Thymus (tissue), 11 donors: ENCODE measurements at regions not wholly inside any gene's neighbourhood (a gene's known extent, or its start where the extent isn't known, plus 50 kb on each side); places are given as distances from the start of the nearest gene placed in this dataset.

ENCODE experiments used
- DNase-seq, 9 donors: peaks; one replicate each; pipeline ENCODE4 v3.0.0-alpha.2; 2013; ENCODE audit warnings: low spot score in 9 of 9, low read depth in 6 of 9, missing footprints in 1 of 9
- H3K27ac ChIP-seq, 2 donors: one replicate each; pipeline ENCODE4 v1.5.1; 2013; ENCODE audit warnings: control low read depth in 1 of 2, low read depth in 1 of 2, low read length in 1 of 2, mild to moderate bottlenecking in 1 of 2, moderate library complexity in 1 of 2
- H3K27me3 ChIP-seq, 2 donors: one replicate each; pipeline ENCODE4 v1.5.1; 2013; ENCODE audit warnings: low read length in 1 of 2; ENCODE audit not compliant: control insufficient read depth in 2 of 2, insufficient read depth in 1 of 2
- H3K36me3 ChIP-seq, 2 donors: one replicate each; pipeline ENCODE4 v1.5.1; 2013; ENCODE audit warnings: low read length in 1 of 2, mild to moderate bottlenecking in 1 of 2, moderate library complexity in 1 of 2; ENCODE audit not compliant: control insufficient read depth in 2 of 2, insufficient read depth in 2 of 2
- H3K4me1 ChIP-seq, 2 donors: one replicate each; pipeline ENCODE4 v1.5.1; 2013; ENCODE audit warnings: low read length in 2 of 2; ENCODE audit not compliant: control insufficient read depth in 2 of 2, insufficient read depth in 2 of 2
- H3K4me3 ChIP-seq, 2 donors: one replicate each; pipeline ENCODE4 v1.5.1; 2013; ENCODE audit warnings: low read length in 2 of 2, control low read depth in 1 of 2, mild to moderate bottlenecking in 1 of 2
- H3K9me3 ChIP-seq, 2 donors: one replicate each; pipeline ENCODE4 v1.5.1; 2013; ENCODE audit warnings: low read length in 1 of 2, mild to moderate bottlenecking in 1 of 2; ENCODE audit not compliant: control insufficient read depth in 2 of 2, insufficient read depth in 1 of 2
- WGBS: extraction: QIAGEN DNeasy Blood & Tissue Kit; methylation state at CpG from one replicate; pipeline ENCODE4 v1.1.7; 2013; 5-methylcytosine and 5-hydroxymethylcytosine counted together
- donor health status: healthy.

GRCh38 chr14:101069666-101070362 lies 166.3 kb upstream of the RTL1 start:
- H3K9me3 ChIP-seq, result peaks cover 0 to 2% of the 10 kb centered on the region in 2 donors
- H3K36me3 ChIP-seq, result no peaks in the 10 kb centered on the region
- H3K4me1 ChIP-seq, result peaks cover 0 to 22% of the 10 kb centered on the region in 2 donors
- WGBS, result 97% methylated on average over 11 of the region's 11 CpGs
- H3K4me3 ChIP-seq, result no peak overlapping the region
- H3K27ac ChIP-seq, result no peak overlapping the region
- DNase-seq, result no peak
- no peaks in the 10 kb centered on the region for H3K27me3 ChIP-seq

GRCh38 chr14:101070540-101071492 lies 167.3 kb upstream of the RTL1 start:
- Histone ChIP-seq H3K27ac (no peak overlapping the region), H3K9me3 (no peaks in the 10 kb centered on the region), H3K4me3 (no peak overlapping the region), H3K27me3 (peaks cover 0 to under 1% of the 10 kb centered on the region in 2 donors), H3K36me3 (no peaks in the 10 kb centered on the region), H3K4me1 (peaks cover 0 to 32% of the 10 kb centered on the region in 2 donors)
- WGBS, result 97% methylated on average over 16 of the region's 16 CpGs
- DNase-seq, result no peak

GRCh38 chr14:101071493-101071906 lies 168.0 kb upstream of the RTL1 start:
- no peak for DNase-seq
- 92% methylated on average over 12 of the region's 12 CpGs for WGBS
- Histone ChIP-seq H3K4me1 (peaks cover 0 to 38% of the 10 kb centered on the region in 2 donors), H3K27ac (no peak overlapping the region), H3K4me3 (no peak overlapping the region), H3K9me3 (no peaks in the 10 kb centered on the region), H3K36me3 (no peaks in the 10 kb centered on the region), H3K27me3 (peaks cover 4 to 7% of the 10 kb centered on the region in 2 donors)

GRCh38 chr14:101072070-101072469 lies 168.5 kb upstream of the RTL1 start:
- DNase-seq, result no peak
- Histone ChIP-seq H3K27ac (no peak overlapping the region), H3K27me3 (peaks cover 9 to 13% of the 10 kb centered on the region in 2 donors), H3K4me3 (no peak overlapping the region), H3K9me3 (no peaks in the 10 kb centered on the region), H3K36me3 (no peaks in the 10 kb centered on the region), H3K4me1 (peaks cover 0 to 44% of the 10 kb centered on the region in 2 donors)
- WGBS, result 96% methylated on average over 10 of the region's 10 CpGs

- Histone ChIP-seq H3K27me3 (peaks cover 13 to 18% of the 10 kb centered on the region in 2 donors), H3K4me1 (peaks cover 2 to 49% of the 10 kb centered on the region in 2 donors), H3K4me3 (no peak overlapping the region), H3K36me3 (no peaks in the 10 kb centered on the region), H3K9me3 (no peaks in the 10 kb centered on the region), H3K27ac (no peak overlapping the region)
- no peak for DNase-seq
- 96% methylated on average over 16 of the region's 16 CpGs for WGBS
Observed at GRCh38 chr14:101072531-101072930, 169.0 kb upstream of the RTL1 start.

- peaks cover 17 to 23% of the 10 kb centered on the region in 2 donors for H3K27me3 ChIP-seq
Observed at GRCh38 chr14:101072945-101073597, 169.5 kb upstream of the RTL1 start.

GRCh38 chr14:101073598-101073965 lies 170.1 kb upstream of the RTL1 start:
- H3K9me3 ChIP-seq, result no peaks in the 10 kb centered on the region
- peaks cover 17 to 28% of the 10 kb centered on the region in 2 donors for H3K27me3 ChIP-seq
- H3K4me3 ChIP-seq, result no peak overlapping the region
- no peak for DNase-seq
- WGBS, result 97% methylated on average over 7 of the region's 7 CpGs
- H3K36me3 ChIP-seq, result no peaks in the 10 kb centered on the region
- peaks cover 5 to 53% of the 10 kb centered on the region in 2 donors for H3K4me1 ChIP-seq
- H3K27ac ChIP-seq, result no peak overlapping the region

More at GRCh38 chr14:101072945-101073597, 169.5 kb upstream of the RTL1 start:
- peak in 1 of 9 donors; percentile 10 for DNase-seq
- Histone ChIP-seq H3K36me3 (no peaks in the 10 kb centered on the region), H3K27ac (no peak overlapping the region), H3K9me3 (no peaks in the 10 kb centered on the region), H3K4me1 (peaks cover 5 to 53% of the 10 kb centered on the region in 2 donors), H3K4me3 (no peak overlapping the region)
- WGBS, result 88% methylated on average over 28 of the region's 28 CpGs

- Histone ChIP-seq H3K4me1 (peaks cover 5 to 49% of the 10 kb centered on the region in 2 donors), H3K36me3 (no peaks in the 10 kb centered on the region), H3K4me3 (no peak overlapping the region), H3K9me3 (no peaks in the 10 kb centered on the region), H3K27me3 (peaks cover 17 to 31% of the 10 kb centered on the region in 2 donors), H3K27ac (no peak overlapping the region)
- no peak for DNase-seq
- 95% methylated on average over 13 of the region's 13 CpGs for WGBS
Observed at GRCh38 chr14:101074196-101075024, 170.9 kb upstream of the RTL1 start.
